Upper lobe of left lung (tissue), 6 donors: ENCODE measurements at regions not wholly inside any gene's neighbourhood (a gene's known extent, or its start where the extent isn't known, plus 50 kb on each side); places are given as distances from the start of the nearest gene placed in this dataset.

Experiments
- ATAC-seq, 2 donors: fragments of 200-7000 bp; cut with Tn5 transposase; one replicate each; pipeline ENCODE4 v1.9.1; 2022; ENCODE audit warnings: mild to moderate bottlenecking in 2 of 2, moderate library complexity in 2 of 2; ENCODE audit not compliant: low FRiP score in 2 of 2
- DNase-seq, 2 donors: peaks; one replicate each; pipeline ENCODE4 v3.0.0-alpha.2; 2019 to 2020
- H3K27ac ChIP-seq, 4 donors: fragments of 200-600 bp; sonication (generic); one replicate each; pipeline ENCODE4 v1.5.1; 2016 to 2019
- H3K27me3 ChIP-seq, 4 donors: fragments of 200-600 bp; sonication (generic); one replicate each; pipeline ENCODE4 v1.5.1; 2017 to 2019
- H3K36me3 ChIP-seq, 4 donors: fragments of 200-600 bp; sonication (generic); one replicate each; pipeline ENCODE4 v1.5.1; 2016 to 2019
- H3K4me1 ChIP-seq, 4 donors: fragments of 200-600 bp; sonication (generic); one replicate each; pipeline ENCODE4 v1.5.1; 2018 to 2019
- H3K4me3 ChIP-seq, 4 donors: fragments of 200-600 bp; sonication (generic); one replicate each; pipeline ENCODE4 v1.5.1; 2017 to 2019; ENCODE audit warnings: mild to moderate bottlenecking in 2 of 4, moderate library complexity in 1 of 4
- H3K9me3 ChIP-seq, 4 donors: fragments of 200-600 bp; sonication (generic); one replicate each; pipeline ENCODE4 v1.5.1; 2018 to 2019
- CTCF ChIP-seq, 6 experiments: fragments of 450-650 bp in 4 of 6; fragments of 200-600 bp in 2 of 6; sonication (generic) in 2 of 6; IDR thresholded peaks; one replicate each; pipeline ENCODE4 v1.5.1; 2016 to 2019; ENCODE audit warnings: antibody characterized with exemption in 6 of 6
- EP300 ChIP-seq, 4 donors: sonication (generic); formaldehyde crosslinking; IDR thresholded peaks; one replicate each; pipeline ENCODE4 v1.5.1; 2017; ENCODE audit warnings: antibody characterized with exemption in 4 of 4, control low read depth in 2 of 4
- POLR2A ChIP-seq, 4 donors: fragments of 450-650 bp; IDR thresholded peaks; one replicate each; pipeline ENCODE4 v1.5.1; 2016 to 2017; ENCODE audit warnings: antibody characterized with exemption in 4 of 4, mild to moderate bottlenecking in 2 of 4
- POLR2AphosphoS5 ChIP-seq, 2 donors: sonication (generic); formaldehyde crosslinking; IDR thresholded peaks; one replicate each; pipeline ENCODE4 v1.5.1; 2017; ENCODE audit warnings: antibody characterized with exemption in 2 of 2
- WGBS, 2 donors: methylation state at CpG; one replicate each; pipeline ENCODE4 v1.1.5; 2017 to 2018; 5-methylcytosine and 5-hydroxymethylcytosine counted together
- donor health status: DM: no; HTN: no; CAD: no; lungs with moderate emphysema.
- donor health status: DM: no; HTN: yes; CAD: no; lungs with severe emphysema.

DNA sequence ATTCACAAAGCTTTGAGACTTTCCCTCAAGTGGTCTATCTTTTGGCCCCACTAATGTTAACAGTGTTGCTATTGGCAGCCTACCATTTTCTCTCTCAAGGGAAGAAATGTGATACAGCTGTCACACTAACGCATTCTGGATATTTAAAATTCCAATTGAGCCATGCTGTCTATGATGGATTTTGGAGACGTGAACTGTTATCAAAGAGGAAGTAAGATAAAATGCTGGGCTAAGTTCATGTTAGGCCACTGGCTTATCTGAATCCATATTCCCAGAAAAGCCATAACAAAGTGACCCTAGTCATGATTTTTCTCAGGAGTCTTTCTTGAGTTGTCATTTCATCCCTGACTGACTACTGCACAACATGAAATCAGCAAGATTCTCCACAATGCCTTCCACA is 200.2 kb downstream of the PHLDA1 start:
- H3K9me3 ChIP-seq, result no peaks in the 10 kb centered on the region
- no peaks in the 10 kb centered on the region for H3K27me3 ChIP-seq
- peaks cover 0 to 8% (median 2%) of the 10 kb centered on the region in 4 donors for H3K4me1 ChIP-seq
- no peak overlapping the region for H3K4me3 ChIP-seq
- DNase-seq (no peak), ATAC-seq (no peak)
- 26 to 49% methylated on average over 2 of the region's 2 CpGs for WGBS, 2 donors
- TF ChIP-seq POLR2A (IDR thresholded peaks at IDR 0.05) (no peak), POLR2AphosphoS5 (IDR thresholded peaks at IDR 0.05) (no peak), EP300 (IDR thresholded peaks at IDR 0.05) (no peak)
- no peak overlapping the region for H3K27ac ChIP-seq
- no peaks in the 10 kb centered on the region for H3K36me3 ChIP-seq

DNA sequence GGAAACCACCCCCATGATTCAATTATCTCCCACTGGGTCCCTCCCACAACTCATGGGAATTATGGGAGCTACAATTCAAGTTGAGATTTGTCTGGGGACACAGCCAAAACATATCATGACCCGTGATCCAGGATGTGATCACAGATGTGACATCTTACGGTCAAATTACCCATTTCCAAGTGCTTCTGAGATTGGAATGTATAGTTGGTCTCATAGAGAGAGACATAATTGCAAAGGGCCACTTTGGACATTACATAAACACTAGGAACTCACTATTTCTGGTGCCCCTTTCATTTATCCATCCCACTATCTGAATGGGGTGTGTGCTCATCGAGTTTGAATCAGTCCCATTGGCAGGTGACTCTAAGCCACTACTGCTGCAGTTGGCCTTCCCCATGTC is 204.5 kb downstream of the PHLDA1 start:
- whole genome bisulfite sequencing, 2 donors, result 93 to 96% methylated on average over 3 of the region's 3 CpGs
- no peak for TF ChIP-seq CTCF (IDR thresholded peaks at IDR 0.05)
- TF ChIP-seq POLR2AphosphoS5 (IDR thresholded peaks at IDR 0.05), result no peak
- TF ChIP-seq EP300 (IDR thresholded peaks at IDR 0.05), result no peak
- no peak for TF ChIP-seq POLR2A (IDR thresholded peaks at IDR 0.05)
- no peaks in the 10 kb centered on the region for H3K27me3 ChIP-seq
- no peak overlapping the region for H3K27ac ChIP-seq
- DNase-seq (no peak), ATAC-seq (no peak)
- no peaks in the 10 kb centered on the region for H3K9me3 ChIP-seq
- no peaks in the 10 kb centered on the region for H3K36me3 ChIP-seq
- H3K4me3 ChIP-seq, result no peak overlapping the region
- H3K4me1 ChIP-seq, result peaks cover 0 to 8% (median 2%) of the 10 kb centered on the region in 4 donors

DNA sequence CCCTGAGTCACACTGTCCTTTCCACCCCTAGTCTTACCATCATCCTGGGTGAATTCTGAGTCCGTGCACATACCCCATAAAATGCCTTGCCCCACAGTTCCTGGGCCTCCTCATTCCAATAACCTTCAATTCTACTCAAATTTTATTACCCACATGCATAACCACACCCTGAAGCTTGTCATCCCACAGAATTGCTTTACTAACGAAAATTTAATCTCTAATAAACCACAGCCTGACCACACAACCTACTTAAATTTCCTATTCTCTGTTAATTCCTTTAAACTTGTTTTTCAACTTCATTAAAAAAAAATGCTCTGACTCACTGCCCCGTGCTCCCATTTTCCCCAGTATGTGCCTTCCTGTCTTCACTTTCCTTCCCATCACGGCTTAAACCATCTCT is 205.9 kb downstream of the PHLDA1 start:
- H3K27ac ChIP-seq, result no peak overlapping the region
- H3K9me3 ChIP-seq, result no peaks in the 10 kb centered on the region
- H3K4me3 ChIP-seq, result no peak overlapping the region
- peak in 1 of 2 donors; percentile 52 for ATAC-seq
- DNase-seq, result no peak
- 66 to 72% methylated on average over 4 of the region's 4 CpGs for WGBS, 2 donors
- no peaks in the 10 kb centered on the region for H3K36me3 ChIP-seq
- no peaks in the 10 kb centered on the region for H3K27me3 ChIP-seq
- TF ChIP-seq POLR2A (IDR thresholded peaks at IDR 0.05) (no peak), EP300 (IDR thresholded peaks at IDR 0.05) (no peak), POLR2AphosphoS5 (IDR thresholded peaks at IDR 0.05) (no peak), CTCF (IDR thresholded peaks at IDR 0.05) (no peak)
- H3K4me1 ChIP-seq, result peaks cover 0 to 8% (median 0%) of the 10 kb centered on the region in 4 donors

GRCh38 chr12:75823475-75823874 is 208.1 kb downstream of the PHLDA1 start:
- DNase-seq, result no peak
- no peak for TF ChIP-seq POLR2A (IDR thresholded peaks at IDR 0.05)
- no peak for TF ChIP-seq CTCF (IDR thresholded peaks at IDR 0.05)
- no peak for TF ChIP-seq POLR2AphosphoS5 (IDR thresholded peaks at IDR 0.05)
- no peak for TF ChIP-seq EP300 (IDR thresholded peaks at IDR 0.05)

GRCh38 chr12:75822416-75822815 is 209.2 kb downstream of the PHLDA1 start:
- 64 to 83% methylated on average over 3 of the region's 3 CpGs for WGBS, 2 donors
- Histone ChIP-seq H3K9me3 (no peaks in the 10 kb centered on the region), H3K4me1 (peaks cover 0 to 8% (median 0%) of the 10 kb centered on the region in 4 donors), H3K27me3 (no peaks in the 10 kb centered on the region), H3K36me3 (no peaks in the 10 kb centered on the region), H3K27ac (no peak overlapping the region), H3K4me3 (no peak overlapping the region)
- no peak for TF ChIP-seq POLR2AphosphoS5 (IDR thresholded peaks at IDR 0.05)
- TF ChIP-seq CTCF (IDR thresholded peaks at IDR 0.05), result no peak
- TF ChIP-seq EP300 (IDR thresholded peaks at IDR 0.05), result no peak
- no peak for DNase-seq
- no peak for ATAC-seq

More at GRCh38 chr12:75823475-75823874, 208.1 kb downstream of the PHLDA1 start:
- Histone ChIP-seq H3K36me3 (no peaks in the 10 kb centered on the region), H3K27me3 (no peaks in the 10 kb centered on the region), H3K9me3 (no peaks in the 10 kb centered on the region), H3K4me1 (peaks cover 0 to 8% (median 0%) of the 10 kb centered on the region in 4 donors), H3K4me3 (no peak overlapping the region), H3K27ac (no peak overlapping the region)
- WGBS, 2 donors, result 97 to 100% methylated on average over 1 of the region's 1 CpG
- no peak for ATAC-seq
